ENCODE measurements at regions not wholly inside any gene's neighbourhood (a gene's known extent, or its start where the extent isn't known, plus 50 kb on each side); places are given as distances from the start of the nearest gene placed in this dataset.

DNA sequence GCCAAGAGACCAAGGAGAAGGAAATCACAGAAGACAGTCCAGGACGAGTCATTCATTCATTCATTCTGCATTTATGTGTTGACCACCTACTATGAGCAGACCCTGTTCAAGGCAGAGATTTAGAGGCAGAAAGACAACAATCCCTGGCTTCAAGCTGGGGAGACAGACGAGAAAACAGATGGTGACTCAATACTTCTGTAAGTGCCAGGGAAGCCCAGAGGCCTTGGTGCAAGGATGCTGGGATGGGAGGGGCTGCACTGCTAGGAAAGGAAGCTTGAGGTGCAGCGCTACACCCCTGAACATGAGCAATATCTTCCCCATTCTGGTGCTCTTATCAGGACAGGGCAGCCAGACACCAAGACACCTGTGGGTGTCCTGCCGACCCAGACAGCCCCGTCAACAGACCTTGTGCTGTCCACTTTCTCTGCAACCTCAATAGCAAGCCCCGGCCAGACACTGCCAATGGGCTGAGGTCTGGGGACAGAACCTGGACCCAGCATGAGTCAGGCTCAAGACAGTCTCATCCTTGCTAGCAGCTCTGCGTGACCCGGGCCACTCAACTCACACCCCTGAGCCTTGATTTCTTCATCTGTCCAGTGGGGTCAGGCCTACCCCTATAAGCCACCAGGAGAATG lies 163.5 kb downstream of the COPRS start:
- POLR2A ChIA-PET = no interaction called here
- CTCF ChIA-PET = interaction anchor here (0.7 kb wide), 1 partner anchor 10 kb away, joined by 3 read pairs; no protein-coding TSS in a partner anchor
- no peak for DNase-seq (ENCODE audit: extremely low spot score)
- TF ChIP-seq BHLHE40 (IDR thresholded peaks at IDR 0.05; ENCODE audit: borderline replicate concordance) (no peak), FOXK2 (IDR thresholded peaks at IDR 0.05) (no peak), ELF4 (IDR thresholded peaks at IDR 0.05) (no peak), FOXM1 (IDR thresholded peaks at IDR 0.05; ENCODE audit: borderline replicate concordance) (no peak), SUZ12 (IDR thresholded peaks at IDR 0.05) (no peak), SP1 (IDR thresholded peaks at IDR 0.05) (no peak)

DNA sequence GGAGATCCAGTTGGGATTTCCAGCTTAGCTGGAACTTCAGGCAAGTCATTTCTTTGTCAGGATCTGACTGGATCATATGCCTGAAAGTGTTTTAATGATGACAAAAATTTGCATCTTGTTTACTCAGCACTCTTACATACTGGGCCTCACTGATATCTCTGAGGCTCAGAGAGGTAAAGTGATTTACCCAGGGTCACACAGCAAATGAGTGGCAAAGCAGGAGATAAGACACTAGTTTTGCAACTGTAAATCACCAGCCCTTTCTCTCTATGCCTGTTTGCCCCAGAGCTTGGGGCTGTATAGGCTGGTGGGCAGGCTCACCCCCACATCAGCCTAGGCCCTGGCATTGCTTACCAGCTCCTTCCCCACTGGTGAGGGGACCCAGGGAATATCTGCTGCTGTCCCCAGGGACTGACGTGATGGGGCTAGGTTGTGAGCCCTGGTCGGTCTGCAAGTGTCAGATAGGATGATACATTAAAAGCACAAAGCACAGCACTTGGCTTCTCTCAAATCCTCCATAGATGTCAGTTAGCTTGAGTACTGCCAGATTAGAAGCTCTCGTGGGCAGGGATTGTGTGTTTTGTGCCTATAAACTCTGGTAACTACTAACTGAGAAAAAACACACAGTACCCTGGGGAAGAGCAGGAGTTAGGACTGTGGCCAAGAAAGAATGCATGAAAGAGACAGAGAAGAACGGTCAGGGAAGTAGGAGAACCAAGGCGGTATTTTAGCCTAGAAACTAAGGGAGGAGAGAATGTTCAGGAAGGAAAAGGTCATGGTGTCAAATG lies 165.4 kb downstream of the COPRS start:
- no peak for DNase-seq (ENCODE audit: extremely low spot score)
- CTCF ChIA-PET = no interaction called here
- TF ChIP-seq L3MBTL2 (conservative IDR thresholded peaks at IDR 0.05) (no peak), ELF4 (IDR thresholded peaks at IDR 0.05) (no peak), FOXM1 (IDR thresholded peaks at IDR 0.05; ENCODE audit: borderline replicate concordance) (no peak), SUZ12 (IDR thresholded peaks at IDR 0.05) (no peak), ZNF384 (IDR thresholded peaks at IDR 0.05) (no peak), BHLHE40 (IDR thresholded peaks at IDR 0.05; ENCODE audit: borderline replicate concordance) (no peak), SP1 (IDR thresholded peaks at IDR 0.05) (no peak), FOXA1 (IDR thresholded peaks at IDR 0.05) (no peak), HDGF (IDR thresholded peaks at IDR 0.05; ENCODE audit: borderline replicate concordance) (no peak), LEF1 (IDR thresholded peaks at IDR 0.05; ENCODE audit: borderline replicate concordance) (no peak), FOXK2 (IDR thresholded peaks at IDR 0.05) (no peak), NFRKB (IDR thresholded peaks at IDR 0.05) (no peak), ARNT (IDR thresholded peaks at IDR 0.05) (no peak), CTBP1 (IDR thresholded peaks at IDR 0.05; ENCODE audit: borderline replicate concordance) (no peak), TARDBP (IDR thresholded peaks at IDR 0.05) (no peak)
- TF ChIP-seq, protein P1, sequence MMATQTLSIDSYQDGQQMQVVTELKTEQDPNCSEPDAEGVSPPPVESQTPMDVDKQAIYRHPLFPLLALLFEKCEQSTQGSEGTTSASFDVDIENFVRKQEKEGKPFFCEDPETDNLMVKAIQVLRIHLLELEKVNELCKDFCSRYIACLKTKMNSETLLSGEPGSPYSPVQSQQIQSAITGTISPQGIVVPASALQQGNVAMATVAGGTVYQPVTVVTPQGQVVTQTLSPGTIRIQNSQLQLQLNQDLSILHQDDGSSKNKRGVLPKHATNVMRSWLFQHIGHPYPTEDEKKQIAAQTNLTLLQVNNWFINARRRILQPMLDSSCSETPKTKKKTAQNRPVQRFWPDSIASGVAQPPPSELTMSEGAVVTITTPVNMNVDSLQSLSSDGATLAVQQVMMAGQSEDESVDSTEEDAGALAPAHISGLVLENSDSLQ (IDR thresholded peaks at IDR 0.05) = no peak
- POLR2A ChIA-PET = no interaction called here

DNA sequence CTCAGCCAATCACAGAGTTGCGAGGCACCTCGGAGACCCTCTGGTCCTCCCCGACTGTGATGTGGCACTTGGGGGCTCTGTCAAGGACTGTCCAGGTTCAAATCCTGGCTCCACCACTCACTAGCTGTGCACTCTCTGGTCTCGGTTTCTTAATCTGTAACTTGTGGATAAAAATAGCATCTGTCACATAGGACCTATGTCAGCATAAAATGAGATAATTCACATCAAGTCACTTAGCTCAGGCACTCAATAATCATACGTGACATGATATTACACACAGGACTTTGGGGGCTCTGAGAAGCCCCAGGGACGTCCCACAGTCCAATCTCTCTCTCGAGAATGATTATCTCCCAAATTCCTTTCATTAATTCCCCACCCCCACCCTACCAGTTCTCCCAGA lies 166.4 kb downstream of the COPRS start:
- CTCF ChIA-PET = no interaction called here
- DNase-seq (ENCODE audit: extremely low spot score) = no peak
- TF ChIP-seq, protein P1 (IDR thresholded peaks at IDR 0.05) = no peak
- no peak for TF ChIP-seq SUZ12 (IDR thresholded peaks at IDR 0.05)
- no peak for TF ChIP-seq ZNF384 (IDR thresholded peaks at IDR 0.05)
- TF ChIP-seq LEF1 (IDR thresholded peaks at IDR 0.05; ENCODE audit: borderline replicate concordance) = no peak
- POLR2A ChIA-PET = no interaction called here

DNA sequence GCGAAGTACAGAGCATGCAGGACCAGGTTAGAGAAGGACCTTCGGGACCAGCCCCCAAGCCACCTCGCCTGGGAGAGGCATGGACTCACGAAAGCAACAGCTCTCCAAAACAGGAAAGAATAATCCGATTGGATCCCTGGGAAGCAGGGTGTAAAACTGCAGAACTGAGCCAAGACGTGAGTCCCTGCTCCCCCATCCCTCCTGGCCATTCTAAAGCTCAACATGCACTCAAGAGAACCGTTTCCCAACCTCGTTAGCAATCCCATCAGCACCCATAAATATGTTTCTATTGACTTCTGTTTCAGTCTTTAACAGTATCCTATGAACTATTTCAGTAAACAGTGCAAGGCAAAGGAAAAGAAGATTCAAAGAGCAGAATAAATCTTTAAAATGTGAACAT lies 167.0 kb downstream of the COPRS start:
- TF ChIP-seq, protein P1 (IDR thresholded peaks at IDR 0.05) = no peak
- TF ChIP-seq NFRKB (IDR thresholded peaks at IDR 0.05) (no peak), SUZ12 (IDR thresholded peaks at IDR 0.05) (no peak), CTBP1 (IDR thresholded peaks at IDR 0.05; ENCODE audit: borderline replicate concordance) (no peak), TARDBP (IDR thresholded peaks at IDR 0.05) (no peak), FOXA1 (IDR thresholded peaks at IDR 0.05) (no peak), HDGF (IDR thresholded peaks at IDR 0.05; ENCODE audit: borderline replicate concordance) (no peak), ZNF384 (IDR thresholded peaks at IDR 0.05) (no peak)
- no peak for DNase-seq (ENCODE audit: extremely low spot score)
- CTCF ChIA-PET = no interaction called here
- POLR2A ChIA-PET = no interaction called here

DNA sequence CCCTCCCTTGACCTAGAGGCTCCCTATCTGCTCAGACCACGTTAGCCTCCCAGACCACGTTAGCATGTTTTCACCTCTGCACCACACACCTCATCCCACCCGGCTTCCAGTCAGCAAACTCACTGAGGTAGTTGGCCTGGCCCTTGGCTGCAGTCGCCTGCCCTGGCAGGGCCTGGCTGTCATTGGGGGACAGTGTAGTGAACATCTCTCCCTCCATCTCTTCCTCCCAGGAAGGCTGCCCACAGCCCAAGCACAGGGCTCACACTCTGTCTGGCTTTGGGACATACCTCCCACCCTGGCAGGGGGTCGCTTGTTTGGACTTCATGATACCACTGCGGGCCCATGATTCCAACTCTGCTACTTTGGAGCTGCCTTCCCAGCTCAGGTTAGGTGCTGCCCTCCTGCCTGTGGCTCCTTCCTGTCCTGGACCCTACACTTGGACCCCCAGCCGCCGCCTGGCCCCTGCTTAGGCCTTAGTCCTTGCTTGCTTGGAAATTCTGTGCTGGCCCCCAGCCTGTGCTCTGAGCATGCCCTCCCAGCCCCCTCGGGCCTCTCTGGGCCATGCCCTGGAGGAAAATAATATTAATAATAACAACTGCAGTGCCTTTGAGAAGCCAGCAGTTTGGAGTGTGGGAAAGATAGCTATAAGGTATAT lies 167.7 kb downstream of the COPRS start:
- POLR2A ChIA-PET = no interaction called here
- TF ChIP-seq L3MBTL2 (conservative IDR thresholded peaks at IDR 0.05) (no peak), ELF4 (IDR thresholded peaks at IDR 0.05) (no peak), FOXA1 (IDR thresholded peaks at IDR 0.05) (no peak), SP1 (IDR thresholded peaks at IDR 0.05) (no peak), LEF1 (IDR thresholded peaks at IDR 0.05; ENCODE audit: borderline replicate concordance) (no peak), ARNT (IDR thresholded peaks at IDR 0.05) (no peak), FOXM1 (IDR thresholded peaks at IDR 0.05; ENCODE audit: borderline replicate concordance) (no peak), CTBP1 (IDR thresholded peaks at IDR 0.05; ENCODE audit: borderline replicate concordance) (no peak), HDGF (IDR thresholded peaks at IDR 0.05; ENCODE audit: borderline replicate concordance) (no peak), ZNF384 (IDR thresholded peaks at IDR 0.05) (no peak), BHLHE40 (IDR thresholded peaks at IDR 0.05; ENCODE audit: borderline replicate concordance) (no peak), NFRKB (IDR thresholded peaks at IDR 0.05) (no peak), SUZ12 (IDR thresholded peaks at IDR 0.05) (no peak), FOXK2 (IDR thresholded peaks at IDR 0.05) (no peak), TARDBP (IDR thresholded peaks at IDR 0.05) (no peak)
- TF ChIP-seq, protein P1 (IDR thresholded peaks at IDR 0.05) = no peak
- CTCF ChIA-PET = no interaction called here
- no peak for DNase-seq (ENCODE audit: extremely low spot score)

All from HEK293T (cell line).